Neural progenitor cell (in vitro differentiated cells): ENCODE measurements at regions not wholly inside any gene's neighbourhood (a gene's known extent, or its start where the extent isn't known, plus 50 kb on each side); places are given as distances from the start of the nearest gene placed in this dataset.
A peak's percentile ranks its signal among the peaks of the same experiment; 100 is the strongest.

Experiments
- DNase-seq: peaks from one replicate; pipeline ENCODE4 v3.0.0-alpha.2; 2016; ENCODE audit warnings: low spot score
- H2AFZ ChIP-seq: fragments of 200-600 bp; sonication (generic); replicated peaks from 2 replicates; pipeline ENCODE4 v1.6.1; 2016; ENCODE audit warnings: antibody characterized with exemption
- H3F3A ChIP-seq: fragments of 200-600 bp; sonication (generic); 2 replicates; pipeline ENCODE4 v1.6.1; 2016; ENCODE audit warnings: antibody characterized with exemption, low read depth
- H3K27ac ChIP-seq: fragments of 200-600 bp; sonication (generic); 2 replicates; pipeline ENCODE4 v1.5.1; 2016; ENCODE audit warnings: mild to moderate bottlenecking
- H3K27me3 ChIP-seq: fragments of 200-600 bp; sonication (generic); 2 replicates; pipeline ENCODE4 v1.6.1; 2016; ENCODE audit warnings: mild to moderate bottlenecking, moderate library complexity
- H3K36me3 ChIP-seq: fragments of 200-600 bp; sonication (generic); 2 replicates; pipeline ENCODE4 v1.5.1; 2016
- H3K4me1 ChIP-seq: fragments of 200-600 bp; sonication (generic); 2 replicates; pipeline ENCODE4 v1.6.1; 2016; ENCODE audit warnings: mixed run types
- H3K4me2 ChIP-seq: fragments of 200-600 bp; sonication (generic); 2 replicates; pipeline ENCODE4 v1.6.1; 2016
- H3K4me3 ChIP-seq: fragments of 200-600 bp; sonication (generic); 2 replicates; pipeline ENCODE4 v1.5.1; 2016
- H3K79me2 ChIP-seq: fragments of 200-600 bp; sonication (generic); 2 replicates; pipeline ENCODE4 v1.6.1; 2016; ENCODE audit warnings: low read depth
- H3K9ac ChIP-seq: fragments of 200-600 bp; sonication (generic); 2 replicates; pipeline ENCODE4 v1.6.1; 2016
- H3K9me3 ChIP-seq: fragments of 200-600 bp; sonication (generic); 2 replicates; pipeline ENCODE4 v1.5.1; 2016; ENCODE audit warnings: low read depth
- H4K20me1 ChIP-seq: fragments of 200-600 bp; sonication (generic); 2 replicates; pipeline ENCODE4 v1.6.1; 2016; ENCODE audit warnings: low read depth
- H3K27ac Mint-ChIP-seq: 3 replicates; pipeline ENCODE4 v1.8.0; 2021; ENCODE audit warnings: mixed read lengths
- H3K27me3 Mint-ChIP-seq: 2 replicates; pipeline ENCODE4 v1.8.0; 2022; ENCODE audit warnings: low read depth, mild to moderate bottlenecking, inconsistent platforms, moderate library complexity, mixed read lengths; ENCODE audit not compliant: insufficient read depth
- H3K36me3 Mint-ChIP-seq: 3 replicates; pipeline ENCODE4 v1.8.0; 2021; ENCODE audit warnings: mixed read lengths
- H3K4me1 Mint-ChIP-seq: 3 replicates; pipeline ENCODE4 v1.8.0; 2021; ENCODE audit warnings: mixed read lengths
- H3K4me3 Mint-ChIP-seq: 3 replicates; pipeline ENCODE4 v1.8.0; 2021; ENCODE audit warnings: mild to moderate bottlenecking, moderate library complexity, mixed read lengths
- H3K9me3 Mint-ChIP-seq: 3 replicates; pipeline ENCODE4 v1.8.0; 2020; ENCODE audit warnings: mixed read lengths
- EZH2 ChIP-seq: fragments of 200-600 bp; sonication (generic); IDR thresholded peaks from 2 replicates; pipeline ENCODE4 v1.6.1; 2017; ENCODE audit warnings: antibody characterized with exemption, mild to moderate bottlenecking, moderate library complexity
- EZH2phosphoT487 ChIP-seq: fragments of 200-600 bp; sonication (generic); IDR thresholded peaks from 2 replicates; pipeline ENCODE4 v1.6.1; 2017; ENCODE audit warnings: antibody characterized with exemption
- TF ChIP-seq, protein P1 (sequence below): fragments of 200-600 bp; sonication (generic); IDR thresholded peaks from 2 replicates; pipeline ENCODE4 v1.5.1; 2017; ENCODE audit warnings: antibody characterized with exemption, mild to moderate bottlenecking

DNA sequence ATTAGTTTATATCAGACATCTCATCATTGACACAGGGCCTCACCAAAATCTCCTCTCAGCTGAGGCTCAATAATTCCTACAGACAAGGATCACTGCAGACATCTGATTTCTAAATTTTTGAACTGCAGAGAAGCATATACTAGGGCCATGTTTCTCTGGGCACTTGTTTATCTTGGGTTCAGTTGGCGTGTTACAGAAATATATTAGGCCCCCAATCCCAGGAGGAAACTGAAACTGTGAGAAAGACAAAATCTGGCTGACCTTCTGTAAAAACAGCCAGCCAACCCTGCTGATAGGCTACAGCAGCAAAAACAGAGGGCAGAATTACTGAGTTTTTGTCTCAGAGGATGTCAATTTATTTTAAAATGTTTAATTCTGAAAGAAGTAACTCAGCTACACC is 634.6 kb downstream of the ETNK1 start:
- Histone ChIP-seq H3K9ac (no peak overlapping the region), H3K79me2 (no peaks in the 10 kb centered on the region), H2AFZ (peak overlapping the region; percentile 55), H3K27me3 (no peaks in the 10 kb centered on the region), H3K9me3 (no peaks in the 10 kb centered on the region), H3F3A (no peaks in the 10 kb centered on the region), H3K4me1 (no peaks in the 10 kb centered on the region), H3K27ac (no peak overlapping the region), H3K4me3 (no peak overlapping the region), H3K4me2 (no peak overlapping the region), H4K20me1 (no peaks in the 10 kb centered on the region), H3K36me3 (no peaks in the 10 kb centered on the region)
- H3K4me1 Mint-ChIP-seq: no peaks in the 10 kb centered on the region
- H3K27ac Mint-ChIP-seq: no peak overlapping the region
- no peaks in the 10 kb centered on the region for H3K9me3 Mint-ChIP-seq
- H3K36me3 Mint-ChIP-seq: no peaks in the 10 kb centered on the region
- DNase-seq: no peak
- TF ChIP-seq, protein P1, sequence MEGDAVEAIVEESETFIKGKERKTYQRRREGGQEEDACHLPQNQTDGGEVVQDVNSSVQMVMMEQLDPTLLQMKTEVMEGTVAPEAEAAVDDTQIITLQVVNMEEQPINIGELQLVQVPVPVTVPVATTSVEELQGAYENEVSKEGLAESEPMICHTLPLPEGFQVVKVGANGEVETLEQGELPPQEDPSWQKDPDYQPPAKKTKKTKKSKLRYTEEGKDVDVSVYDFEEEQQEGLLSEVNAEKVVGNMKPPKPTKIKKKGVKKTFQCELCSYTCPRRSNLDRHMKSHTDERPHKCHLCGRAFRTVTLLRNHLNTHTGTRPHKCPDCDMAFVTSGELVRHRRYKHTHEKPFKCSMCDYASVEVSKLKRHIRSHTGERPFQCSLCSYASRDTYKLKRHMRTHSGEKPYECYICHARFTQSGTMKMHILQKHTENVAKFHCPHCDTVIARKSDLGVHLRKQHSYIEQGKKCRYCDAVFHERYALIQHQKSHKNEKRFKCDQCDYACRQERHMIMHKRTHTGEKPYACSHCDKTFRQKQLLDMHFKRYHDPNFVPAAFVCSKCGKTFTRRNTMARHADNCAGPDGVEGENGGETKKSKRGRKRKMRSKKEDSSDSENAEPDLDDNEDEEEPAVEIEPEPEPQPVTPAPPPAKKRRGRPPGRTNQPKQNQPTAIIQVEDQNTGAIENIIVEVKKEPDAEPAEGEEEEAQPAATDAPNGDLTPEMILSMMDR: no peak
- TF ChIP-seq EZH2: no peak
- TF ChIP-seq EZH2phosphoT487: no peak
- no peaks in the 10 kb centered on the region for H3K27me3 Mint-ChIP-seq
- no peak overlapping the region for H3K4me3 Mint-ChIP-seq

DNA sequence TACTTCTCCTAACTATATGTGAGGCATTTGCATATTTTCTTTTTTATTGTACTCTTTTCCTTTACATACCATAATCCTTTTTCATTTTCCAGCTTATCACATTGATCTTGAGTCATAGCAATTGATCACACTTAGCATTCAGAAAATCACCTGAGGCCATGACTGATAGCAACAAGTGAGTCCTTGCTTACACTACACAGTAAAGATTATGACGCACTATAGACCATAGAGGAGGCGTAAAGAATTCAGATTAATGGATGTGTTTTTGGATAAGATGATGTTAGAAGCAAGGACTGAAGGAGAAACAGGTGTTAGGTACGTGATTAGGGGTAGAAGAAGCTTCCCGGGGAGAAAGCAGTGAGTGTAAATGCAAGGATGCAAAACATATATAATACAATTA is 637.7 kb downstream of the ETNK1 start:
- Histone ChIP-seq H3K36me3 (no peaks in the 10 kb centered on the region), H3K9ac (no peak overlapping the region), H3K4me2 (no peak overlapping the region), H3F3A (no peaks in the 10 kb centered on the region), H3K4me3 (no peak overlapping the region), H3K27ac (no peak overlapping the region), H3K4me1 (no peaks in the 10 kb centered on the region), H3K79me2 (no peaks in the 10 kb centered on the region), H3K27me3 (no peaks in the 10 kb centered on the region), H3K9me3 (no peaks in the 10 kb centered on the region), H4K20me1 (no peaks in the 10 kb centered on the region), H2AFZ (no peak overlapping the region)
- Mint-ChIP-seq H3K36me3 (no peaks in the 10 kb centered on the region), H3K4me3 (no peak overlapping the region), H3K4me1 (no peaks in the 10 kb centered on the region), H3K9me3 (peaks cover 2% of the 10 kb centered on the region), H3K27me3 (no peaks in the 10 kb centered on the region), H3K27ac (no peak overlapping the region)
- TF ChIP-seq EZH2 (no peak), EZH2phosphoT487 (no peak)
- TF ChIP-seq, protein P1: no peak
- DNase-seq: no peak

DNA sequence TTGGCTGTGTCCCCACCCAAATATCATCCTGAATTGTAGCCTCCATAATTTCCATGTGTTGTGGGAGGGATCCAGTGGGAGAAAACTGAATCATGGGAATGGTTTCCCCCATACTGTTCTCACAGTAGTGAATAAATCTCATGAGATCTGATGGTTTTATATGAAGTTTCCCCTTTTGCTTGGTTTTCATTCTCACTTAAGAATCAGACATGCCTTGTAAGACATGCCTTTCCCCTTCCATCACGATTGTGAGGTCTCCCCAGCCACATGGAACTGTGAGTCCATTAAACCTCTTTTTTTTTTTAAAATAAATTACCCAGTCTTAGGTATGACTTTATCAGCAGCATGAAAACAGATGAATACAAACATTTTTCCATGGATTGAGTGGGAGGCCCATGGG is 652.9 kb downstream of the ETNK1 start:
- Histone ChIP-seq H3K79me2 (no peaks in the 10 kb centered on the region), H3K36me3 (no peaks in the 10 kb centered on the region), H4K20me1 (no peaks in the 10 kb centered on the region), H3K9me3 (no peaks in the 10 kb centered on the region), H3K4me3 (no peak overlapping the region), H3K27me3 (no peaks in the 10 kb centered on the region), H3K4me1 (no peaks in the 10 kb centered on the region), H3K9ac (no peak overlapping the region), H3K27ac (no peak overlapping the region), H2AFZ (no peak overlapping the region), H3K4me2 (no peak overlapping the region), H3F3A (no peaks in the 10 kb centered on the region)
- no peaks in the 10 kb centered on the region for H3K4me1 Mint-ChIP-seq
- H3K36me3 Mint-ChIP-seq: no peaks in the 10 kb centered on the region
- no peaks in the 10 kb centered on the region for H3K9me3 Mint-ChIP-seq
- no peak for DNase-seq
- no peak overlapping the region for H3K27ac Mint-ChIP-seq
- TF ChIP-seq EZH2phosphoT487 (no peak), EZH2 (no peak)
- TF ChIP-seq, protein P1: no peak
- no peak overlapping the region for H3K4me3 Mint-ChIP-seq
- peaks cover 2% of the 10 kb centered on the region for H3K27me3 Mint-ChIP-seq

DNA sequence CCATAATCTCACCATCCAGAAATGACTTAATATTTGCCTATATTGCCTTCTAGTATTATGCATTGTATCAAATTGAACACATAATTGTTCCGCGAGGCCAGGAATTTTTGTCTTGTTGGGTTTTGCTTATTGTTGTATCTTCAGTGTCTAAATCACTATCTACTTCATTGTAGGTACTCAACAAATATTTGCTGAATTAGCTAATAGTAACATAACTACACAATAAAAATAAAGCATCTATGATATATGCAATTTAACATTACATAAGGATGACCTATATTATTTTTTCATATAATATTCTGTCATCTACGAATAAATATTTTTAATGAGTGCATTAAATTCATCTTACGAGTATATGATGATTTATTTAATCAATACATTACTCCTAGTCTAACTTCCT is 656.3 kb downstream of the ETNK1 start:
- no peak overlapping the region for H3K4me3 ChIP-seq
- no peaks in the 10 kb centered on the region for H3K4me1 Mint-ChIP-seq
- H3F3A ChIP-seq: no peaks in the 10 kb centered on the region
- no peak for DNase-seq
- H3K4me2 ChIP-seq: no peak overlapping the region
- no peak overlapping the region for H2AFZ ChIP-seq
- H3K9me3 Mint-ChIP-seq: no peaks in the 10 kb centered on the region
- TF ChIP-seq EZH2phosphoT487 (no peak), EZH2 (no peak)
- TF ChIP-seq, protein P1: no peak
- H3K27ac ChIP-seq: no peak overlapping the region
- H3K27me3 Mint-ChIP-seq: peaks cover 2% of the 10 kb centered on the region
- no peak overlapping the region for H3K4me3 Mint-ChIP-seq
- H3K79me2 ChIP-seq: no peaks in the 10 kb centered on the region
- H4K20me1 ChIP-seq: no peaks in the 10 kb centered on the region
- no peak overlapping the region for H3K9ac ChIP-seq
- H3K27me3 ChIP-seq: no peaks in the 10 kb centered on the region
- H3K4me1 ChIP-seq: no peaks in the 10 kb centered on the region
- H3K27ac Mint-ChIP-seq: no peak overlapping the region
- H3K36me3 Mint-ChIP-seq: no peaks in the 10 kb centered on the region
- H3K9me3 ChIP-seq: no peaks in the 10 kb centered on the region
- H3K36me3 ChIP-seq: no peaks in the 10 kb centered on the region
